ENCODE measurements at regions not wholly inside any gene's neighbourhood (a gene's known extent, or its start where the extent isn't known, plus 50 kb on each side); places are given as distances from the start of the nearest gene placed in this dataset.
"Not testable (repeated sequence)": the region's sequence is repeated elsewhere in the genome, so short reads cannot be mapped to it uniquely, and the experiment has no call there.

DNA sequence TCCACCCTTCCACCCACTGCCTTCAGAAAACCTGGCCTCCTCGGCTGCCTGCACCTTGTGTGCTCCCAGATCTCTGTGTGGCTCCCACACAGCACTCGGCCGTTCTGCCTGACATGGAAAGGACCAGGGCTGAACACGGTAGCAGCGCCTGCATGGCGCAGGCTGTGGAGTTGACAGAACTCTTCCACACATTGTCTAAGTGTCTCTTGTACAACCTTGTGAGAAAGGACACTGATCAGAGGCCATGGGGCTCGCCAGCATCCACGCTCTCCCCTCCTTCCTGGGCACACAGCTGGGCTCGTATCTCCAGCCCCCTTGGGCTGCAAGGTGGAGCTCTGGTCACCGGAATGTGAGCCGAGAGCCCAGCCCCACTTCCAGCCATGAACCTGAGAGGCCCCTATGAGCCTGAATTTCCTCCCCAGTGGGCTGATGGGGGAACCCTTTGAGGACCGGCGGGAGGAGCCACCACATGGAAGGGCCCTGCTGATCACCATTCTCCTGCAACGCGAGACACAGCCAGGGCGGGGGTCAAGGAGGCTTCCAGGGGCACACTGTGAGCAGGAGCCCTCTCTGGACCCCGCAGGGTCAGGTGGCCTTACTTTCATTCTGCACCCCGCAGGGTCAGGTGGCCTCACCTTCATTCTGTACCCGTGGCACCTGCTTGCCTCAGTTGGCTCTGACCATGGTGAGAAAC is 314.2 kb upstream of the MYT1L start:
- peak in 1 of 42 donors; percentile 24 for DNase-seq
- intact Hi-C loops (cut with DNase I): no loop called here

DNA sequence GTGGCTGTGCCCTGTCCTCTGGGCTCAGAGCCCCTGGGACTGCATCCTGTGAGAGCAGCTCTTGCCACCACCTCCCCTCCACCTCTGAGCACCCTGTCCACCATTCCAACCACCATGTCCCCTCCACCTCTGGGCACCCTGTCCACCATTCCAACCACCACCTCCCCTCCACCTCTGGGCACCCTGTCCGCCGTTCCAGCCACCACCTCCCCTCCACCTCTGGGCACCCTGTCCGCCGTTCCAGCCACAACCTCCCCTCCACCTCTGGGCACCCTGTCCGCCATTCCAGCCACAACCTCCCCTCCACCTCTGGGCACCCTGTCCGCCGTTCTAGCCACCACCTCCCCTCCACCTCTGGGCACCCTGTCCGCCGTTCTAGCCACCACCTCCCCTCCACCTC is 313.7 kb upstream of the MYT1L start:
- intact Hi-C loops (cut with DNase I); DNase-seq: not testable (repeated sequence)

DNA sequence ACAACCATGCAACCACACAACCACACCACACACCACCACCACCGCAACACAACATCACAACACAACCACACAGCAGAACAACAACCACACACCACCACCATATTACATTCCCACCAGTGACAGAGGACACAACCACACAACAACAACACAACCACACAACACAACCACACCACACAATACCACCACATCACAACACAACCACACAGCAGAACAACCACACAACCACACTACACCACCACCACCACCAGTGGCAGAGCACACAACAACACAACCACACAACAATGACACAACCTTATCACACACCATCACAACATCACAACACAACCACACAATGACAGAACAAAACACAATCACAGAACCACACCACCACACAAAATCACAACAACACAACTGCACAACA is 313.0 kb upstream of the MYT1L start:
- no peak for DNase-seq
- intact Hi-C loops (cut with DNase I): no loop called here

DNA sequence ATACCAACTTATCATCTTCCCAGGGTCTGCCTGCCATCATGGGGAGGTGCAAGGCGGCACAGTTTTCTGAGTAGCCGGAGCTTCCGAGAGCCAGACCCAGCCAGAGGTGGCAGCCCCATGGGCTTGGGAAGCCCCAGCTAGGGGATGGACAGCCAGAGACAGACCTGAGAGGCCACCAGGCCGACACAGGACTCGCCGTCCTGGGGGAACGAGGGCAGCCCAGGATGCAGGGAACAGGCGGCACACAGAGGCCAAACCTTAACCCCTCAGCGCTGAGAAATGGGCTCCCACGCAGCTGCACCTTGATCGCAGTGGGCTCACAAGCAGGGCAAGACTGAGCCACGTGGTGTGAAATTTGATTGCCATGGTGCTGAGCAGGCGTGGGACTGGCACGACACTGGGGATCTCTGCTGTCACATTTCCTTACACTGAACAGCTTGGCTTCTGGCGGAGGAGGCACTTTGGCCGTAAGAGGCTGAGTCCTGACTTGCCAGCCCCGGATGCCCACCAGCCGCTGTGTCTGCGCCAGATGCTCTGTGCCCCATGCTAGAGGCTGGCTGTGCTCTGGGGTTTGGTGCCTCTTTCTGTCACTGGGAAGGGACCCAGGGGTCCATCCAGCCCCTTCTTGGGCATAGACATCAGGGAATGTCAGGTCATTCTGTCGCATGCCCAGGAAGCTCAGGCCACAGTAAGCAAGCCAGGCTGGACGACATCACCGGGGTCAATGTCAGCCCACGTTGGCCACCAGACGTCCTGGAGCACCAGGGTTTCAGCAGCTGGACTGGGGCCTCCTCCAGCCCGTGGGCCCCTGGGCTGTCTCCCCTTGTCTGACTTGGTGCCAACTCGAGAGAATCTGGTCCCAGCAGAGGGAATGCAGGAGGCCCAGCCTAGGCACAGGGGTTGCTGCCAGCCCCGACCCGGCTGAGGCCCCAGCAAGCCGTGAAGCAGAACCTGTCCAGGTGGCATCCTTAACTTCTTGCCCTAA is 312.1 kb upstream of the MYT1L start:
- intact Hi-C loops (cut with DNase I): no loop called here
- DNase-seq: peak in 34 of 42 donors; percentile 19 to 85 (median 56)

DNA sequence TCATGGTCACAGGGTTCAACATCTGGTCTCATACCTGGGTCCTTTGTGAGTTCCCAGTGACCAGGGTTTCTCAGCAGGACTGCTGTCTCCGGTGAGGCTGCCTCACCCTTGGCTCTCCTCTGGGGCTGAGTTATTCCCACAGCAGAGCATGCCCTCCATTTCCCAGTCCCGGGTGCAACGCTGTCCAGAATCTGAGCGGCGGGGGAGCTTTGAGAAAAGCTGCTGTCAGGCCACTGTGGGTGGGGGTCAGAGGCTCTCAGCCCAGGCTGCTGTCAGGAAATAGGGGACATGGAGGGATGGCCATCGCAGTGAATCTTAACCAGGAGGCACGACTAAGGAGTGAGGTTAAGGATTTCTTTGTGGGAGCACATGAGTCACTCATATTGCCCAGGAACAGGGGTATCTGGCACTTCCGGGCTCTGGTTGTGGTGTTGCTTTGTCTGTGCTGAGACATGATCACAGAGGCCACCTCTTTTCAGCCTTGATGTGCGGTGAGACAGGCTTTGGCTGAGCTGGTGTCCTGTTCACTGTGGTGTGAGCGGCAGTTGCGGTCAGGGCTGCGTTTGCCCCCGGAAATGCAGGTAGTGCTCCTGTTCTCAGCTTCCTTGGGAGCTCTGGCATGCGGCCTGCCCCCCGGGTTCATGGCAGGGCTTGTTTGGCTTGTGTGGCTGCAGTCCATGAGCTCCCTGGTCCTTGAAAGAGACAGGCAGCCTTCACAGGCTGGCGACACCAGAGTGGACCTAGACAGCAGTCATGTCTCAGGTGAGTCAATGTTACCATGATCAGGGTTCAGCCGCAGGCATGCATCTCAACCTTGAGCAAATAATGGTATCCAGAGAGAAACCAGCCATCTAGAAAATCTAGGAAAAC is 310.7 kb upstream of the MYT1L start:
- DNase-seq: peak in 3 of 42 donors; percentile 29 to 32 (median 30)
- intact Hi-C loops (cut with DNase I): no loop called here

DNA sequence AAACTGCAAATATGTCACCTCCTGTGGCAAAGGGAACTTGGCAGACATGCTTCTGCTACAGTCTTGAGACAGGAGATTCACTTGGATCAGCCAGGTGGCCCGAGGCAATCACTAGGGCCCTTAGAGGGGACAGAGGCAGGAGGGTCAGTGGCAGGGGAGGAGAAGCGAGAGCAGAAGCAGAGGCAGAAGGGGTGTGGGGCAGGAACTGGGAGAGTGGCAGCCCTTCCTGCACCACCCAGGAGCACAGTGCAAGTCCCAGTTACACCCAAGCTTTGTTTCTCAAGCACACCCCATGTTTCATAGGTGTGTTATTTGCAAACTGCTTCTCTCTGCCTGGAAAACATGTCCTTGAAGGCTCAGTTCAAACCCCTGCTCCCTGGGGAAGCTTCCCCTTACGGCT is 309.7 kb upstream of the MYT1L start:
- intact Hi-C loops (cut with DNase I): no loop called here
- peak in 1 of 42 donors; percentile 35 for DNase-seq

DNA sequence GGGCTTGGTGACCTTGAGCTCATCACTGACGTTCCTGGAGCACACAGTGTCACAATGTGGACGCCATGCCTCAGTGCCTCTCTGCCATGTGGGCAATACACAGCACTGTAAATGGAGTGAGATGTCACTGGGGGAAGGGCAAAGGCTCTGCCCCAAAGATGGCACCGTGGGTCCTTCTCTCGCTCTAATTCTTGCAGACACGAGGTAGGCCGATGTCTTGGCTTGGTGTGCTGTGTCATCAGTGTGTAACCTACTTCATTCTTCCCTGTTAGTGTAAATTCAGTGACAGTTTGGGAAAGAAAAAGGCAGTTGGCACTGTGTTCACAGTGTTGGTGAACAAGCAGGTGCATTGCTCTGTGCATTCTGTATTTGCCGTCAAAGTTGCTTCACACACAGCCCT is 309.3 kb upstream of the MYT1L start:
- intact Hi-C loops (cut with DNase I): no loop called here
- DNase-seq: peak in 1 of 42 donors; percentile 38

DNA sequence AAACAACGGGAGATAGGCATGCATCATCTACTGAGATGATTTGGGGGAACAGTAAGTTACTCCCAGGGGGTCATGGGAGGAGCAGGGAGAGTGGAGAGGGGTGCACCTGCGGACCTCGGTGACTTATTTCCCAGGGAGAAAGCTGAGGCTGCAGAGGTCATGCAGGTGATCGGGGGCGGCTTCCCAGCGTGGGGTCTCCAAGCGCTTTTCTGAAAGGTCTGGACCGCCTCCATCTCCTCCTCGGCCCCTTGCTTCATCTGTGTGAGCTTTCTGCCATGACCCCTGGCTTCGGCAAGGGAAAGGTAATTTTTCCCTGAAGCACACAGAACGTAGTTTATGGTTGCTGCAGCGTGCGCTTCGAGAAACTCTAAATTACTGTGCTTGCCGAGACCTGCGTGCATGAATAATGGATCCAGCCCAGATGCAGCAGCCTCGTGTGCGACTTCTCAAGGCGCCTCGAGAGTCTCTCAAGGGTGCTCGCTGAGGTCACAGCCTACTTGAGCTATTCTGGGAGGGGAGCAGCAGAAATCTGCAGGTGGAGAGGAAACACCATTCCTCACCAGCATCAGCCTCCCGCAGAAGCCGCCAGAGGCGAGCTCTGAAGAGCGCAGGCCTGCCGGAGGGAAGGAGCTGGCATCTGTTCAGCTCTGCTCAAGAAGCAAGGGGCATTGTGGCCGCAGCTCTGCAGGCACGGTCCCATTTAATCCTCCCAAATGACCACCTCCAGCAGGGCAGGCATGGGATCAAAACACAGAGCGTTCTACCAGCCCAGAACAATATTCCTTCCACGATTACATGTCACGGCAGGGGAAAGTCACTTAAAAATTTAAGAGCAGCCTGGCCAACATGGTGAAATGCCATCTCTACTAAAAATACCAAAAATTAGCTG is 308.4 kb upstream of the MYT1L start:
- intact Hi-C loops (cut with DNase I): no loop called here
- DNase-seq: peak in 36 of 42 donors; percentile 16 to 89 (median 66)

DNA sequence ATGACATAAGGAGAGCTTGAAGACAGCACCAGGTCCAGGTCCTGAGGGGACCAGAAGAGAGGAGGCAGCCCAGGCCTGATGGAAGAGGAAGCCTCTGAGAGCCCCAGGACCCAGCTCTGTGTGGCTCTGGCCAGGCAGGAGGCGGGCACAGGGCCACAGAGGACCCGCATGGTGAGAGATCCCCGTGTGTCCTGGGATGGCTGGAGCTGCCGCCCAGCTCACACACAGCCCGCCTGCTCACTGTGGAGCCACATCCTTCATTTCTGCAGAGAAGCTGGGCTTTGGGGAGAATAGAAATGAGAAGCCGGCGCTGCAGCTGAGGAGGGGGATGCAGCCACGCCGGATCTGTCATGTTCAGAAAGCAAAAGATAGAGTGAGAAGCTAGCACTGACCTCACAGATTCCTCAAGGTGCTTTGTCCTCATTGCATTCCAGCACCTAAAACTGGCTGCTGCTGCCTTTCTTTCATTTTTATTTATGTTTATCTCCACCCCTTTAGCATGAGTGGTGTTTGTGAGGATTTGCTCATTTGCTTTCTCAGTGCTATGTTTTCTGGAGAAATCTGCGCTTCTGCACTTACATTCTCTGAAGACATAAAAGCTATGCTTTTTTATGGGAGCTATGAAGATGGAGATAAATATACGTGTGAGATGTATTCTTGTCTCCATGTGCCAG is 307.6 kb upstream of the MYT1L start:
- intact Hi-C loops (cut with DNase I): no loop called here
- peak in 2 of 42 donors; percentile 29 to 32 for DNase-seq

DNA sequence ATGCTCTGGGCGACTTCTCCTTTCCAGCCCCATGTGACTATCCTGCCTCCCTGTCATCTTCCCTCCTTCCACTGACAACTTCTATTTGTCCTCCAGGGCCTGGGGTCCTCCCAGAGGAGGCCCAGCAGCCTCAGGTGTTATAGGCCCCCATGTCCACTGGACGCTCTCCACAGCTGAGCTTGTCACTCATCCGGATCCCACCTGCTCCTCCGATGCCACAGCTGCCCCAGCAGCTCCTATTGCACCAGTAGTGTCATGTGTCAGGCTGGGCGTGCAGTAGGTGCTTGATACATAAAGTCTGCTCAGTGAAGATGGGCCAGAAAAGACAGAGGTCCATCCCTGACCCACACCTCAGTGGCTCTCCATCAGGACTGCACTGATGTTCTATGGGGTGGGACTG is 305.7 kb upstream of the MYT1L start:
- intact Hi-C loops (cut with DNase I): no loop called here
- peak in 1 of 42 donors; percentile 21 for DNase-seq

DNA sequence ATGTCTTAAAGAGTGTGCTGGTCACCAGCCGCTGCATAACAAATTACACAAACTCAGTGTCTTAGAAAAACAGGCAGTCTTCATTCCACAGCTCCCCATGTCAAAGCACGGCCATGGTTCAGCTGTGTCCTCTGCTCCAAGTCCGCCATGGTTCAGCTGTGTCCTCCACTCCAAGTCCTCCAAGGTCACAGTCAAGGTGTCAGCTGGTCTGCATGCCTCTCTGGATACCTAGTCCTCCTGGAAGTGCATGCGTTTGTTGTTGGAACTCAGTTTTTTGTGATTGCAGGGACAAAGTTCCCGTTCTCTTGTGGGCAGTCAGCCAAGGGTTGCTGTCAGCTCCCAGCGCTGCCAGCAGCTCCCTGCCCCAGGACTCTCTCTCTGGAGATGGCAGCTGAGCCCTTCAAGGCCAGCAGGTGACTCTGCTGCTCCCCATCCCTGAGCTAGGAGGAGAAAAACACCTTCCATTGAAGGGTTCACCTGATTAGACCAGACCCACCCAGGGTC is 304.0 kb upstream of the MYT1L start:
- intact Hi-C loops (cut with DNase I): no loop called here
- peak in 1 of 42 donors; percentile 35 for DNase-seq

DNA sequence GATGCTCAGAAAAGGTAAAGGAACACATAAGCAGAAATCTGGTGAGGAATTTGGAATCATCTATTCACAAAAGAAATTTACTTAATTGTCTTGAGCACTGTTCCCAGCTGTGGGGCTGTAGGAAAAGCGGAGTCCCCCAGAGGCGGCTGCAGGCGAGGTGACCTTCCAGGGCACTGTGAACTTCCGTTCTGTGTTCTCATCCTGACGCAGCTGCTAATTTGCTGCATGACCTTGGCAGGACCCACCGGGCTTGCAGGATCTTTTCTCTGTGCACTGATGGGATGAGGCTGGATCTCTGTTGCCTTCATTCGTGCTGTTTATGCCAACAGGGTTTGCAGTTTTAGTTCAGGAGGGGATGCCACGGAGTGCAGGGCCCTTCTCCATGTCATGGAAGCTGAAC is 301.9 kb upstream of the MYT1L start:
- intact Hi-C loops (cut with DNase I): no loop called here
- peak in 1 of 42 donors; percentile 38 for DNase-seq

DNA sequence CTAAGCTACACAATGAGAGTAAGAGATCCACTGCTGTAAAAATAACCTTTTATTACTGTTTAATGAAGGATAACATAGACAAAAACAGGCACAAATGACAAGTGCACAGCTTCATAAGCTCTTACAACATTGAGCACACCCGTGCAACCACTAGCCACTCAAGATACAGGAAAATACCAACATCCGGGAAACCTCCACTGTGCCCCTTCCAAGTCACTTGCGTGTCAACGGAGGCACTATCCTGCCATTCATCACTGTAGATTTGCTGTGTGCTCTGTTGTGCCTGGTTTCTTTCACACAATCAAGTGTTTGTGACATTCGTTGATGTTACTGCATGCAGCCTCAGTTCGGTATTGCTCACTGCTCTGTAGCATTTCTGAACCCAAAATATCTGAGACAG is 292.9 kb upstream of the MYT1L start:
- intact Hi-C loops (cut with DNase I): no loop called here
- DNase-seq: peak in 5 of 42 donors; percentile 22 to 57 (median 29)

DNA sequence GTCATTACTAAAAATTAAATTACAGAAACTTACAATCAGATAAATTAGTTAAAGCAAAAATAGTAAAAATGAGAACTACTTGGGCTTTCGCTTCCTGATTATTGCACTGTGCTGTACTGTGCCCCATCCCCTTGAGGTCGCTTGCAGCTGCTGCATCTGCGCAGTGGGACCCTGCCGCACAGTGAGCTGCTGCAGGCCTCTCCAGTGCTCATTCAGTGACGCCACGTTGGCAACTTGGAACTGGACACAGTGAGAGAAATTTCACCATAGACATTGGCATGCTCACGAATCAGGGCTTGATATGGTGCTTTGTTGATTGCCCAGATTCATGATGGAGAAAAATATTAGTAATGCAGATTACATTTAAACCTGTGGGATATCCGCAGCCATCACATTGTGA is 290.8 kb upstream of the MYT1L start:
- no peak for DNase-seq
- intact Hi-C loops (cut with DNase I): no loop called here

DNA sequence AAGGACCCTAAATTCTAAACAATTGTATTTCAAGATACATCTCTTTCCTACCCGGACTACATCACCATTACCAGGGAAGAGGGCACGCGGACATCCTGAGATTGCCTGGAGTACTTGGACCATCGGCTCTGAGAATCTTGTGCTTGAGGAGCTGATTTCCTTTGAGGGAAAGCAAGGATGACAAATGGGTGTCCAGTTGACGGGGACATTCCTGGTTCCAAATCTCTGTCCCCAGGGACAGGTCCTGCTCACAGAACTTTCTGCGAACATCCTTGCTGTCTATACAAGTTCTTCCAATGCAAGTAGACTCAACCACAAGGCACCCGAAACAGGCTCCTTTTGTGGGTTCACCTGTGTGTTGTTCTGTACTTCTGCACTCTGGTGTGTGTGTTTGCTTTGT is 289.5 kb upstream of the MYT1L start:
- intact Hi-C loops (cut with DNase I): no loop called here
- no peak for DNase-seq

DNA sequence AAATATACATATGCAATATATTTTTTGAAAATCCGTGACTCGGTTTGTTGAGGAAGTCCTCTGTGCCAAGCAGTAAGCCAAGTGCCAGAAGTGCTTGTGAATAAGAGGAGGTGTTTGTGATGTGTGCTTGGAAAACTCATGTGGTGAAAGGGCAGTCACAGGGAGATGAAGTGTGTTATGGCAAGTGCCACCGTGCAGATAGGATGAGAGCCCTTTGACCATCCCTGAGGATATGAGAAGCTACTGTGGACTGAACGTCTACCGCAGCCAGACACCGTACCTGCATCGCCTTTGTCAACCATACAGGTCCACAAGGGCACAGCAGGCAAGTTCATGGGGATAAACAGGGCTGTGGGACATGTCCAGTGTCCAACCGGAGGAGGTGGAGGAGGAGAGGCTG is 288.9 kb upstream of the MYT1L start:
- intact Hi-C loops (cut with DNase I): no loop called here
- no peak for DNase-seq

DNA sequence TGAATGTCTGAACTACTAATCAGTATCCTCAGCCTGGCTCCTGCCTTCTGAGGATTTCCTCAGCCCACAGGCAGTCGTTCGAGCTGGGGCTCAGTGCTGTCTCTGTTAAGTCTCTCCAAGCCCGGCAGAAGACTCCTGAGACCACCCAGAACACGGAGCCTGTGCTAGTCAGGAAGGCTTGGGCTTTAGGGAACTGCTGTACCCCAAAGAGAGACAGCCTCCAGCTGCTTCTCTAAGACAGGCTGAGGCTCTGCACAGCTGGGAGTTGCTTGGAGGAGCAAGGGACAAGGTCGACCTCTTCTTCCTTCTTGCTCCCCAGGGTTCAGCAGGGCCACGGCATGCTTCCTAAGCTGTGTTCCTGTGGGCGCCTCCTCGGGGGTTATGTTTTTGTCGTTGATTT is 283.4 kb upstream of the MYT1L start:
- peak in 1 of 42 donors; percentile 14 for DNase-seq
- intact Hi-C loops (cut with DNase I): no loop called here
